ENCODE measurements at regions not wholly inside any gene's neighbourhood (a gene's known extent, or its start where the extent isn't known, plus 50 kb on each side); places are given as distances from the start of the nearest gene placed in this dataset.

DNA sequence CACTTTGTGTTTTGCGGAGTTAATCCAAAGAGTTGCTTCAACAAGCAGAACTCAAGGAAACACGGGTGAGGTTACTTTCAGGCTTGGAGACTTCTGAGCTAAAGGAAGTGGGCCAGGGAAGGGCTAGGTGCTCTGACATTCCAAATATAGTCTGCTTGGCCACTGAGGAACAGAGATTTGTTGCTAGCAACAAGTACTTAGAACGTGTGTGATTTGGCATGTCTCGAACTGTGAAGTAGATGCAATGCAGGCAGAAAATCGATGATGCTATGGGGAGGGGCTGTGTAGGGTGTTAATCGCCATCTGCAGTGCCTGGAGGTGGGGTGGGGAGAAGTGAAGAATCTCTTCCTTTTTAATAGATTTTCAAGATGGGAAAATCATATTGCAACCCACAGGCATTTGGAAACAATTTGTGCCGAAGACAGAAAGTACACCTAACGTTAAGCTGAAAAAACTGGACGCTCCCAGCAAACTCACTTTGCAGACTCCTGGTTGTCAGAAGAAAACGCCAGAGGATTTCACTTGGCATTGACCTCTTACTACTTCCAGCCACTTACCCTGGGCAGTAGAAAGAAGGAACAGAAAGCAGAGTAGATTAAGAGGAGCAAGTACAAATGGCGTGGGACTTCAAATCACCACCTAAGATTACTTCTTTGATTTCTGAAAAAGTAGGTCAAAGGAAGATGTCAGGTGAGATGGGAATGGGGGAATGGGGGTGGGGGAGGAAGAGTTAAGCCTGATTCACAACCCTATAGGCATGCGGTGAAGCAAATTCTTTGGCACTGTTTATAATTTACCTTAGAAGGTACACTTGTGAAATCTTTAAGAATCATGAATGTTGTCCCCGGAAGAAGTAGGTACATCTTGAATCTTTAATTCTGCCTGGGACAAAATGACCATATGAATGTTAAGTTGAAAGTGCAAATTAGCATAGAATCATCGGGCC lies 314.1 kb downstream of the CD83 start:
- no peak for DNase-seq (ENCODE audit: low spot score in 2 of 2)
- intact Hi-C loops (cut with DNase I) = no loop called here
- Histone ChIP-seq H3K9me3 (no peaks in the 10 kb centered on the region), H3K36me3 (no peaks in the 10 kb centered on the region), H3K27me3 (no peaks in the 10 kb centered on the region), H3K27ac (no peak overlapping the region), H3K4me1 (no peaks in the 10 kb centered on the region), H3K4me3 (no peak overlapping the region)
- no peak for TF ChIP-seq CTCF (IDR thresholded peaks at IDR 0.05)

GRCh38 chr6:14434916-14435690 lies 317.5 kb downstream of the CD83 start:
- intact Hi-C loops (cut with DNase I) = no loop called here
- no peak for TF ChIP-seq CTCF (IDR thresholded peaks at IDR 0.05)
- H3K27me3 ChIP-seq = no peaks in the 10 kb centered on the region
- no peak for DNase-seq (ENCODE audit: low spot score in 2 of 2)
- H3K27ac ChIP-seq = no peak overlapping the region
- H3K36me3 ChIP-seq = no peaks in the 10 kb centered on the region
- H3K4me1 ChIP-seq = no peaks in the 10 kb centered on the region
- H3K4me3 ChIP-seq = no peak overlapping the region
- no peaks in the 10 kb centered on the region for H3K9me3 ChIP-seq

GRCh38 chr6:14436592-14437132 lies 319.1 kb downstream of the CD83 start:
- Histone ChIP-seq H3K9me3 (no peaks in the 10 kb centered on the region), H3K36me3 (no peaks in the 10 kb centered on the region), H3K27ac (no peak overlapping the region), H3K4me3 (no peak overlapping the region), H3K27me3 (no peaks in the 10 kb centered on the region), H3K4me1 (peaks cover 0 to 13% of the 10 kb centered on the region in 2 donors)
- no peak for TF ChIP-seq CTCF (IDR thresholded peaks at IDR 0.05)
- intact Hi-C loops (cut with DNase I) = no loop called here
- DNase-seq (ENCODE audit: low spot score in 2 of 2) = no peak

GRCh38 chr6:14439419-14439818 lies 321.8 kb downstream of the CD83 start:
- H3K9me3 ChIP-seq = no peaks in the 10 kb centered on the region
- no peak overlapping the region for H3K4me3 ChIP-seq
- intact Hi-C loops (cut with DNase I) = no loop called here
- DNase-seq (ENCODE audit: low spot score in 2 of 2) = no peak
- H3K27me3 ChIP-seq = no peaks in the 10 kb centered on the region
- H3K36me3 ChIP-seq = no peaks in the 10 kb centered on the region
- no peak overlapping the region for H3K27ac ChIP-seq
- H3K4me1 ChIP-seq = peaks cover 0 to 17% of the 10 kb centered on the region in 2 donors
- TF ChIP-seq CTCF (IDR thresholded peaks at IDR 0.05) = no peak

GRCh38 chr6:14440215-14440910 lies 322.8 kb downstream of the CD83 start:
- Histone ChIP-seq H3K9me3 (no peaks in the 10 kb centered on the region), H3K4me3 (no peak overlapping the region), H3K4me1 (peaks cover 0 to 17% of the 10 kb centered on the region in 2 donors), H3K36me3 (no peaks in the 10 kb centered on the region), H3K27me3 (no peaks in the 10 kb centered on the region), H3K27ac (no peak overlapping the region)
- DNase-seq (ENCODE audit: low spot score in 2 of 2) = no peak
- intact Hi-C loops (cut with DNase I) = no loop called here
- no peak for TF ChIP-seq CTCF (IDR thresholded peaks at IDR 0.05)
